ENCODE measurements at regions not wholly inside any gene's neighbourhood (a gene's known extent, or its start where the extent isn't known, plus 50 kb on each side); places are given as distances from the start of the nearest gene placed in this dataset.
"Not testable (repeated sequence)": the region's sequence is repeated elsewhere in the genome, so short reads cannot be mapped to it uniquely, and the experiment has no call there.

DNA sequence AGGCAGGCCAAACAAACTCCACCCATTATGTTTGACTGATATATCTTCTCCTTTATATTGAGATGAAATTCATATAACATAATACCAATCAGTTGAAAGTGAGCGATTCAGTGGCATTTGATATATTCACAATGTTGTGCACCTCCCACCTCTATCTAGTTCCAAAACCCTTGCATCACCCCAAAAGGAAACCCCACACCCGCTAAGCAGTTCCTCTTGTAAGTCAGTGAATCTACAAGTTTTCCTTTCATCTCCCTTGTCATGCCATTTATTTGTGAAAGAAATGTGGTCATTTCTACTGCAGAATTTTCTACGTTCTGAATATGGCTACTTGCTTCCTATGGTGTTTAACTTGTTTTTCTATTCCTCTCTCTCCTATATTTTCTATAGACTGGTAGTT, 99.4 kb upstream of the PTPN3 start:
- DNase-seq (ENCODE audit: low spot score) = no peak

DNA sequence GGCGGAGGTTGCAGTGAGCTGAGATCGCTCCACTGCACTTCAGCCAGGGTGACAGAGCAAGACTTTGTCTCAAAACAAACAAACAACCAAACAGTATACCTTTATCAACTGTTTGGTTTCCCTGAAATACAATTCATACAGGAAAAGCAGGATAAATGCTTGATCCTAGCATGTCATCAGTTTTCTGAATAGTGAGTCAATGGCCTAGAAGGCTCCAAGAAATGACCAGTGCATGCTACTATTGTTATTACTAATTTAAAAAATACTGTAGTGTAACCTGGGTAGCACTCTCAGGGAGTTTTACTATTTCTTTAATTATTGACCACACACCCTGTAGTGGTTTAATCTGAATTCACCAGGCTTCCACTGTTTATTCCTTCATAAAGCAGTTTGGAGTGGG, 101.0 kb upstream of the PTPN3 start:
- no peak for DNase-seq (ENCODE audit: low spot score)

DNA sequence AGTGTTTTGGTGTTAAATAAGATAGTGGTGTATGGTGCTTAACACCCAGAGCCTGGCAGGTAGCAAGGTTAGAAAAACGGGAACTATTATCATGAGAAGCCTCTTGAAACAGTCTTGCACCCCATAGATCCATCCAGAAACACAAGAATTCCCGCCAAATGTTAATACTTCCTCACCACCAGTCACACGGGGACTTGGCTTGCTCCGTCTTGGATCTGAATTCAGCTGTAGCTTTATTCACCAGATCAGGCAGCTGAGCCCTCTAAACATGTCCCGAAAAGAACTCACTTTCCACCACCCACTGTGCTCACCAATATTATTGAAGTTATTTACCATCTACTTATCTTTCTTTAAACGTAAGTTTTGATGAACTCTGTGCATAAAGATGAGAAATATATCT, 101.6 kb upstream of the PTPN3 start:
- DNase-seq (ENCODE audit: low spot score) = no peak

GRCh38 chr9:109600142-109600541, 102.0 kb upstream of the PTPN3 start:
- no peak for DNase-seq (ENCODE audit: low spot score)

DNA sequence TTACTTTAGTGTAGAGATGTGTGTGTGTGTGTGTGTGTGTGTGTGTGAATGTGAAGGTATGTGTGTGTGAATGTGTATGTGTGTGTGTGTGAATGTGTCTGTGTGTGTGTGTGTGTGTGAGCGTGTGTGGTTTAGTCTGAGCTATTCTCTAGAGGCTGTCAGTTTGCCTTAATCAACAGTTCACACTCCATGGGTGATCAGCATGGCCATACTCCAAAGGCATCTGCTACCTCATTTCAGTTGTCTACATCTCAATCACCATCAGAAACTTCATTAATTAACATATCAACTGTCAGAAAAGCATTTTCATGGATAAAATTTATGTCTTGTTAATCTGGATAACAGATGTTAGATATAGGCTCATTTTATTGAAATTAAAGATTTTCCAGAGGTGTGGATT, 103.1 kb upstream of the PTPN3 start:
- no peak for DNase-seq (ENCODE audit: low spot score)

DNA sequence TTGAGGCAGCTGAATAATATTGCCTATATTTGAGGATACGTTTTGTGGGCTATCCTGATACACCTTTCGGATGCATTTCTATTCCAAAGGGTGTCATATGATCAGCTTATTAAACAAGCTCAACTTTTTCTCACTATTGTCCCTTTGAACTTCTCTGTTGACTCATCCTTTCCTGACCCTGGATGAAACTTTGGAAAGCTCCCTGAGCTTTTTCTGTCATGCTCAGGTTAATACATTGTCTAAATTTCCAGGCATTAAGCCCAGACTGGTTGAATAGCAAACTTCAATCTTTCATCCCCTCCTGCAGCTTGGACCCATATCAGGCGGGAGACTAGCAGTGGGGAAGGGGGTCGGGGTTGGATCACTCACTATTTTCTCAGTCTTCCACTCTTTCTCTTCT, 104.9 kb upstream of the PTPN3 start:
- DNase-seq (ENCODE audit: low spot score) = no peak

DNA sequence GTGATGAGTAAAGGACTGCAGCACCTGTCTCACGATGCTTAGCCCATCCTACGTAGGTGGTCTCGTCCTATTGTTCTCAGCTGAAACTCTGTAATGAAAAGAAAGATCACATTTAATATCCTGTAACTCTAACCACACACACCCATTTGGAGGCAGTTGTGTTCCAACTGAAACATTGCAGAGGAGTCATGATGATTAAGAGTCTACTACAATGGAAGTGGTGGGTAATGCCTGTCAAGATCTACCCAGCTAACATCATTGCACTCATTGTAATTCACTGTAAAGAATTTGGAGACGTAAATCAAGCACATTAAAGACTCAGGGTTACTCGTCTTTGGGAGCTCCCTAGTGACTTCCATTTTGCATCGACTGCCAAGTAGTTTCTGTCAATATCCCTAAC, 106.0 kb upstream of the PTPN3 start:
- DNase-seq (ENCODE audit: low spot score) = no peak

GRCh38 chr9:109604781-109605180, 106.7 kb upstream of the PTPN3 start:
- DNase-seq (ENCODE audit: low spot score) = no peak

DNA sequence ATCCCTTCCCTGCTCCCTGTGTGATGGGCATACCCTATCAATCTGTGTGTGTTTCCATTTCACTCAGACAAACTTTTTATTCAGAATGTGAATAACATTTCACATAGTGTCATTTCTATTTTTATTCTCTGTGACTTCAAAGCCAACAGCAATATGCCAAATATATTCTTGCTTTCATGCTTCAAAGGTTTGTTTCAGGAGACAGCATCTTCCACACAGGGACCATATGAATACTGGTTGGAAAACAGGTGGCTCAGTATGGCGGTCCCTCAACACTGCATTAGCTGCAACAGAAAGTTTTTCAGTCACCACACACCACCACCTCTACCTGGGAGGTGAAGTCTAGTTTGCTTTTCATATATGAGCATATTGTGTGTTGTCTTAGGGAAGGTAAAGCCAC, 111.0 kb upstream of the PTPN3 start:
- DNase-seq (ENCODE audit: low spot score) = no peak

DNA sequence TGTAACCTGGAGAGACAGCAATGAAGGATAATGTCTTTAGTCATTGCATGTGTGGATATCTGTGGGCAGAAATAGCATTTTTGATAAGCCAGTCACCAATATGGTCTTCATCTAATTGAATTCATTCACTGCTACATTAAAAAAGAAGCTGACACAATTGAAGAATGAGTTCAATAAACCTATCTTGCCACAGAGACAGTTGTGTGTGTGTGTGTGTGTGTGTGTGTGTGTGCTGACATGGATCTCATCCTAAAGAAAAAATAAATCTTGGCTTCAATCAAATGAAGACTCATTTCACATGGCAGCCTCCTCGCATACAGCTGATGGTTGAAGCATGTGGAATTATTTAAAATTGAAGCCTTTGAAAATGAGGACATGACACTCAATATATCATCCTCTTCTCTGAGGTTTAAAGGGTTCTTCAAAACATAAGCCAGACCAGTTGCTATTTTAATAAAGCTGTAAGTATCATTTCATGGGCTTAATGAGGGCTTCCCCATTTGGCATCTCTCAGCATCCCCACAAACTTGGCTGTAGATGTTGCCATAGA, 118.5 kb upstream of the PTPN3 start:
- no peak for DNase-seq (ENCODE audit: low spot score)

DNA sequence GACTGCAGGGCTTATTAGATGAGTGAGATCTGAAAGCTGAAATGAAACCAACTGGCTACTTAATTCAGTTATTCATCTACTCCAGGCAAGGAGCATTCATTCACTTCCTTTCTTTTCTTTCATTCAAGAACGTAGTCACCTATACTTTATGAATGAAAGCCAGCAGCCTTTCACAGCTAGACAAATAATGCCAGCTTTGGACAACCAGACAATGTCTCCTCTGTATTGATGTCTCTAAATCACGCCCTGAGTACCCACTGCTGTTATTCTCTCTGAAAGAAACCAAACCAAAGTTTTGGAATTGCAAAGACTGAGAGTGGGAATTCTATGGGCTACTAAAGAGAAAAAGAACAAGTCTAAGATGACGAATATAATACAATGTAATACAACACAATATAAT, 121.2 kb upstream of the PTPN3 start:
- no peak for DNase-seq (ENCODE audit: low spot score)

DNA sequence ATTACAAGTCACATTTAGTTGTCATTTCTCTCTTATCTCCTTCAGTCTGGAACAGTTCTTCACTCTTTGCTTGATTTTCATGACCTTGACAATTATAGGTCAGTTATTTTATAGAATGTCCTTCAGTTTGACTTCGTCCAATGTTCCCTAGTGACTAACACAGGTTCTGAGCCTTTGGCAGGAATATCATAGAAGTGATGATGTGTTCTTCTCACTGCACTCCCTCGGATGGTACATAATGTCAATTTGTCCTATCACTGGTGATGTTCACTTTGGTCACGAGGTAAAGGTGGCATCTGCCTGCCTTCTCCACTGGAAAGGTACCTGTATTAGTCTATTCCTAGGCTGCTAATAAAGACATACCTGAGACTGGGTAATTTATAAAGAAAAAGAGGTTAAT, 126.0 kb upstream of the PTPN3 start:
- DNase-seq (ENCODE audit: low spot score) = no peak

DNA sequence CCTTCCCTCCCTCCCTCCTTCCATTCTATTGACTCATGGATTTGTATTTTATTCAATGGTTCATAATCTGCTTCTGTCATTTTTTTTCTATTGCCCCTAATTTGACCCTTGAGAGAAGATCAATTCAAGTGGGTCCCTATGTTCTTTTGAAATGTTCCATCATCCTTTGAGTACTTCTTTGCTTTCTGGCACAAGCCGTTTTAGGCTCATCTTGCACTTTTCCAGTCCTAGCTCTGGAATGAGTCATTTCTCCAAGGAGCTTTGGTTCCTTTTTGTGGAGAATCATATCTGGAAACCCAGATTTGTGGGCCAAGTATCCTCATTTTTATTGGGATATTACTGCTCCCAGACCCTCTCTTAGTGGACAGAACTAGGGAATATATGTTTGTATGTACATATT, 126.8 kb upstream of the PTPN3 start:
- DNase-seq (ENCODE audit: low spot score) = no peak

DNA sequence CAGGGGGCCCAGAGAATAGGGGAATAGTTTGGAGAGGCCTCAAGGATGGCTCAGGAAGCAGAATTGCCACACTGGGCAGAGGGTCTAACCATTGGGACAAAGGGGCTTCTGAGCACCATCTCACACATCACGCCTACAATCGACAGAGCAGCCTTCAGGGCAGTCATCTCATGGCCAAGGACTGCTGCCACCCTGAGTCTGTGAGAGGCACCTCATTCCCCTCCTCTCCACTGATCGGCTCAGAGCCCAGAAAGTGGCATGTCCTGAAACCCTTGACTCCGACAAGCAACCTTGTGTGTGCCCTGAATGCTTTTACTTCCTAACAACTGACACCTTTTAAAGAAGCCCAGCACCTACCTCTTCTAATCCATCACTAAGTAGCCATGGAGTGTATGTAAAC, 128.9 kb upstream of the PTPN3 start:
- no peak for DNase-seq (ENCODE audit: low spot score)

DNA sequence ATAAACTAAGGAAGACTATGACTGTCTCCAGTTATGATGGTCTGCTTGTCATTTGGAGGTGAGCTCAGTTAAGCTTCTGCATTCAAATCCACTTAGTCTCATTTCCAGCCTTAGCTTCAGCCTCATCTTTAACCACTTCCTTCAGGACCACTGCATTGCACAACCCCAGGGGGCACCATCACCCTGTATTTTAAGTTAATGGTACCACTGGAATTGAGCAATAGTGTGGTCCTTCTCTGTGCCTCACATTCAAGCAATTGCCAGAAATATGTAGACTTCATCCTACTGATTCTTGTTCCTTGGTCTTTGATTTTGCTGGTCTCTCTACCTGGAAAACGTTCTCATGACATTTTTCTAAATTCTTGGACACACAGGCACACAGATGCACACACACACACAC, 131.5 kb upstream of the PTPN3 start:
- DNase-seq (ENCODE audit: low spot score) = no peak

DNA sequence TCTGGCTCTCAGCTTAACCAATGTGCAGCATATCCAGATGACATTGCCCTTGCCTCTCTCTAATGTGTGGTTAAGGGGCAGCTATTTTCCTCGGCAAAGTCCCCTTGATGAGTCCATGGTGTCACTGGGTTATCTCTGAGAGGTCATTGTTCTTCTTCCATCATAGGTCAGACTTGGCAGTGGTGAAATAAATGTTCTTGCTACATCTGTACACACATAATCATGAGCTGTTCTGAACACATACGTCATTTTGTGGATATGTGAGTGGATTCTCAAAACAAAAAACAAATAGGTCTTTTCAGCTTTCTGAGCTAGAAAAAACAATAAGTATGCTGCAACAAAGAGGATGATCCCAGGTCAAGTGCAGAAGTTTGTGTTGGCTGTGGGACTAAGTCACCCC, 134.7 kb upstream of the PTPN3 start:
- DNase-seq (ENCODE audit: low spot score) = no peak

DNA sequence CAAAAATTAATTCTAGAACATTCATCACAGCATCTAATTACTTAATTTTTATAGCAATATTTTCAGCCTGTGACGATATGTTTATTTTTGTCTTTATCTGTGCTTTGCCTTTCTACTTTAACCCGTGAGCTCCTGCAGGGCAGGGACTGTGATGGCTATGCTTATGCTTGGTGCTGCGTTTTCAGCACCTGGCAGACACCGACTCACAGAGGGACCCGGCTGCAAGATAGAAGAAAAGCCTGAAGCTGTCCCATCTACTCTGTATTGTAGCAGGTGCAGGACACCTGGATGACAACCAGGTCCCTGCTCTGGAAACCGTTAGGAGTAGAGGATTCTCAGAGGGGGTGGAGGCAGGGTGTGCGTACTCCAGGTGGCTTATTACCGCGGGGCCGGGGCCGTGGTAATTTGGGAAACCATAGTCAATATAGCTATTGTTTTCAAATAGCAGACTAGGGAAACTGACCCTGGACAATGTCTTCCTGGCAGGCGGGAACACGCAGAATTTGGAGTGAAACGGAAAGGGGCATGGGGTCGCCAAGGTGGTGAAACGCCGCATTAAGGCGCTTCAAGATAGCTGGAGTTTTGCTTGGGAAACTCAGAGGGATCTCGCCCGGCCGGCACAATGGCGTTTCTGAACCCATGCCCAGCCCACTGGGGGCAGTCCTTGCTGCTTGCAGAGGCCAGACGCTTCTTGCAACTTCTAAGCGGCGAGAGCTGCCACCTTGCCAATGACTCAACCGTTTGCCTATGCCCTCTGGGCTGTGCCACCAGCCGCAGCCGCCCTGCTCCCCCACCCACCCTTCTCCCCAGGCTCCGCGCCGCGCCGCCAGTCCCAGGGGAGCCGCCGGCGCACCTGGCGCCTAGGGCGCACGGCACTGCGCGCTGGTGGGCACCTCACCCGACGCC, 140.1 kb upstream of the PALM2AKAP2 start:
- DNase-seq (ENCODE audit: low spot score) = peak; percentile 38

GRCh38 chr9:109640580-109641371, 139.2 kb upstream of the PALM2AKAP2 start:
- DNase-seq (ENCODE audit: low spot score) = peak; percentile 77

DNA sequence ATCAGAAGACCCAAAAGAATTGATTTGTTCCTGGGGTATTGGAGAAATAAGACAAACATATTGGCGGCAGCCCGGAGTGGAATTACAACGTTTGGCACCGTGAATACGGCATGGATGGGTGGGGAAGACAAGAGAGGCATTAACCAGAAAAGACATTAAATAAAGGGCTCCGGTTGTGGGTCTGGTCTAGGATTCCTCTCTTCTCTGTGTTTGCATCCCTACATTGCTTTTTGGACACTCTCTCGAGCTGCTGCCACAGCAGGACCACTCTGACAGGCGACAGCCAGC, 138.7 kb upstream of the PALM2AKAP2 start:
- no peak for DNase-seq (ENCODE audit: low spot score)

DNA sequence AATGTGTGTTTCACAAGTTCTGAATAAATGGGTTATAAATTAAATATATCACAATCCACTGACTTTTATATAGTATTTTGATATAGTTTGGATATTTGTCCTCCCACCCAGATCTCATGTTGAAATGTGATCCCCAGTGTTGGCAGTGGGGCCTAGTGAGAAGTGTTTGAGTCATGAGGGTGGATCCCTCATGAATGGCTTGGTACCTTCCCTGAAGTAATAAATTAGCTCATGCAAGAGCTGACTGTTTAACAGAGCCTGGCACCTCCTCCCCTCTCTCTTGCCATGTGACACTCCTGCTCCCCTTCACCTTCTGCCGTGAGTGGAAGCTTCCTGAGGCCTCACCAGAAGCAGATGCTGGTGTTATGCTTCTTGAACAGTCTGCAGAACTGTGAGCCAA, 127.9 kb upstream of the PALM2AKAP2 start:
- DNase-seq (ENCODE audit: low spot score) = no peak

GRCh38 chr9:109652971-109653370, 127.0 kb upstream of the PALM2AKAP2 start:
- DNase-seq (ENCODE audit: low spot score) = peak; percentile 21

DNA sequence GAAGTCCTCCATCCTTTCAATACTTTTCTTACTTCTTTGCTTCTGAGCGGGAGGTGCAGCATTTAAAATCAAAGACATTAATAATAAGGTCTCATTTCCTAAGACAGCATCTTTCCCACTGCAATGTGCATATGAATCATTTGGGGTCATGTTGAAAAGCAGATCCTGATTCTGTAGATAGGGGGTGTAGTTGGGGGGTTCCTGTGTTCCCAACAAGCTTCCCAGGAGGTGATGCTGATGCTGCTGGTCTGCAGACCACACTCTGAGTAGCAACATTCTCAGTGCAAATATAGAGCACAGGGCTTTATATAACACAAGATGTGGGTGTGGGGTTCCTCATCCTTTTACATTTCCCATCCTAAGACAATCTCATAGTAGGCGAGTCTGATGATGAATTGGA, 126.5 kb upstream of the PALM2AKAP2 start:
- DNase-seq (ENCODE audit: low spot score) = no peak

DNA sequence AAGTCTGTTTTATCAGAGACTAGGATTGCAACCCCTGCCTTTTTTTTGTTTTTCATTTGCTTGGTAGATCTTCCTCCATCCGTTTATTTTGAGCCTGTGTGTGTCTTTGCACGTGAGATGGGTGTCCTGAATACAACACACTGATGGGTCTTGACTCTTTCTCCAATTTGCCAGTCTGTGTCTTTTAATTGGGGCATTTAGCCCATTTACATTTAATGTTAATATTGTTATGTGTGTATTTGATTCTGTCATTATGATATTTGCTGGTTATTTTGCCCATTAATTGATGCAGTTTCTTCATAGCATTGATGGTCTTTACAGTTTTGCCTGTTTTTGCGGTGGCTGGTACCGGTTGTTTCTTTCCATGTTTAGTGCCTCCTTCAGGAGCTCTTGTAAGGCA, 116.0 kb upstream of the PALM2AKAP2 start:
- DNase-seq (ENCODE audit: low spot score) = not testable (repeated sequence)
